GM19324 (cell line): ENCODE measurements at regions not wholly inside any gene's neighbourhood (a gene's known extent, or its start where the extent isn't known, plus 50 kb on each side); places are given as distances from the start of the nearest gene placed in this dataset.

Experiments
- ATAC-seq: cut with Tn5 transposase; IDR thresholded peaks from one replicate; pipeline ENCODE4 v1.9.1; 2021; ENCODE audit warnings: mild to moderate bottlenecking, moderate library complexity; ENCODE audit not compliant: unreplicated experiment, low FRiP score

DNA sequence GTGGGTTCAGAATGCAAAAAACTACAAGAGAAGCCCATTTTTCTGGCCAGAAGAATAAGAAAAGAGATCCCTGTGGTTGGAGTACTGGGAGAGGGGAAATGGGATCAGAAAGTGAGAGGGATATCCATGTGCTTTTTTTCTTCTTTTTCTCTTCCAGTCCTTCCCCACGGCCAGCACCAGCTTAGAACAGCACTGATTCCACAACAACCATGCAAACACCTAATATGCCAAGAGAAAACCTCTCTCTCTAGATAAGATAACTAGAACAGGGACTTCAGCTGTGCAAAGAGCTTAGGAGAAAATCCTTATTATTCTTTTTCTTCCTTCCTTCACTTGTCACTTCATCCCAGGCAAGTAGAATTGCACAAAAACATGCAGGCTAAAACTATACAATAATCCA lies 83.5 kb downstream of the ELAPOR2 start:
- no peak for ATAC-seq

- no peak for ATAC-seq
Observed at GRCh38 chr7:86975449-86975848, 84.0 kb downstream of the ELAPOR2 start.

- ATAC-seq: no peak
Observed at GRCh38 chr7:86972072-86972471, 87.4 kb downstream of the ELAPOR2 start.

GRCh38 chr7:86970986-86971385 lies 88.5 kb downstream of the ELAPOR2 start:
- ATAC-seq: no peak

DNA sequence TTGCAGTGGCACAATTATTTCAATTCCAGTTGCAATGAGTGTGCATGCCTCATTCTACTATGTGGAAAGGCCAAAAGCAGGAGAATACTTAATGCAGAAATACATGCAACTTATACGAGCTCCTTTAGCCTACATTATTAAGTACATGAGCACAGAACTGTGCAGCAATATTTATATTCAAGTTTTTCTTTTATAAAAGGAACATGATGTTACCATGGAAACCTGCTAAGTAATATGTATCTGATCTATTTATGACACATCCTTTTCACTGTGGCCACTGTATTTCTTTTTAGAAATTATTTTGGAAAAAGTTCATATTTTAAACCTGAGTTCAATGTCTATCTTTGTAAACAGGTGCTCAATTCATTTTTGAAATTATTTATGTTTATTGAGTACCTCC lies 88.9 kb downstream of the ELAPOR2 start:
- no peak for ATAC-seq

DNA sequence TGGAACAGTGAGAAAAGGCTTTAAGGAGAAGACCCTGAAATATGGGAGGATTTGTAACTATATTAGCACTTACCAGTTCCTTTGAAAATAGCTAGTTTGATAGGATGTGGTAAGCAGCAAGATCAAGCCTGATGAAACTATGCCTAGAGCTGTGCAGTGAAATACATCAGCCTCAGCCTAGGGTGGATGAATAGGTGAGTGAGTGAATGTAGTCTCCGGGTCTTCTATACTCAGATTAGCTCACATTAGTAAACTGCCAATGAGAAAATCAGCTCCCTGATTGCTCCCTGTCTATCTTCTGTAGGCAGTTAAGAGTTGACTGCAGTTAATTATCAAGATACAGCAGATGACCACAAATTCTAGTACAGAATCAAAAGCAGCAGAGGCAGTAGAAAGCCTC lies 89.6 kb downstream of the ELAPOR2 start:
- ATAC-seq: no peak

DNA sequence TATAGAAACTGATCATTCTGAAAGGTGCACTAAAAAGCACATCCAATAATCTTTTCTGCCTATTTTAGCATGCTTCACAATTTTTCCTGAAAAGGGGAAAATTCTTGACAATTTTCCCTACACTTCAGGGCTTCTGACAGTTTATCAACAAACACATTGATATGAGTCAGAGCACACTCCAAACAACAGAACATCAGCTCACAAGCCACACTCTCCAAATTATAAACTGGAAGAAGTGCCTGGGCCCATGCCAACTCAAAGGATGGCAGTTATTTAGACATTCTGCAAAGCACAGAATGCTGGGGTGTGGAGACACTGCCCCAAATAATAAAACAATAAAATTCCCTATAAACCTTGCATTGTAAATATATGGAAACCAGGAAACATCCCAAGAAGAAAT lies 90.8 kb downstream of the ELAPOR2 start:
- no peak for ATAC-seq

GRCh38 chr7:86966916-86967315 lies 92.5 kb downstream of the ELAPOR2 start:
- ATAC-seq: no peak

- no peak for ATAC-seq
Observed at GRCh38 chr7:86965727-86966120, 93.7 kb downstream of the ELAPOR2 start.

GRCh38 chr7:86964973-86965726 lies 94.3 kb downstream of the ELAPOR2 start:
- ATAC-seq: no peak

- no peak for ATAC-seq
Observed at GRCh38 chr7:86963599-86964230, 95.7 kb downstream of the ELAPOR2 start.

- no peak for ATAC-seq
Observed at GRCh38 chr7:86962623-86963022, 96.8 kb downstream of the ELAPOR2 start.

DNA sequence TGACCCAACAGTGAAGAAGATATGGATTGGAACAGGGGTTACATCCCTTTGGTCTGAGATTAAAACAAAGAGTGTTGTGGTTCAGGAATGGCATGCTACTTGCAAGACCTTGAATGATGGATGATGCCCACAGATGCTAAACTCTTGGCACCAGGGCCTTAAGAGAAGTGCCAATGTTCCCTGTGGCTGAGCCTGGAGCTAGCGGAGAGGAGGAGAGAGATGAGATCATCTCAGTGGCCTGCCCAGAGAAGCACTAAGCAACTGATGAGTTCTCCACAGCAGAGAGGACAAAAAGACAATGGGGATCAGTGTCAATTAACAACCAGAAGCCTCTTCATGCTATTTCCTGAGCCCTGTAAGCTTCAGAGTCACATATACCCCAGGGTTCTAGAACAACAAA lies 97.8 kb downstream of the ELAPOR2 start:
- no peak for ATAC-seq

DNA sequence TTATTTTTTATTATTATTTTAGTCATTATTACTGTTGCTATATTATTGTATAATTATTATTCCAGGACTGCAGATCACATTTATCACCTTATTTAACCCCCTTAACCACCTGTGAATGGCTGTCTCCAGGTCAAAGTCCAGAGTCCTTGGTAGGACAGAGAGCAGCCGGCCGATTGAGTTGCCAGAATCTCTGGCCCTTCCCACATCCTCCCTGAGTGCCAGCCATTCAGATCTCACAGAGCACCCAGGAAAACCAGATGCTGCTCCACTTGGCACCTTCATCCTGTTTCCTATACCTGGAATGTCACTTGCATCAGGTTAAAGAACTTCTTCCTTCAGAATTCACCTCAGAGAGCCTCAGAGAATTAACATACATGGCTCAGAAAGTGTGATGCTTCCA lies 101.1 kb downstream of the ELAPOR2 start:
- ATAC-seq: no peak

GRCh38 chr7:86956567-86956966 lies 102.9 kb downstream of the ELAPOR2 start:
- ATAC-seq: no peak

GRCh38 chr7:86955895-86956503 lies 103.5 kb downstream of the ELAPOR2 start:
- no peak for ATAC-seq

DNA sequence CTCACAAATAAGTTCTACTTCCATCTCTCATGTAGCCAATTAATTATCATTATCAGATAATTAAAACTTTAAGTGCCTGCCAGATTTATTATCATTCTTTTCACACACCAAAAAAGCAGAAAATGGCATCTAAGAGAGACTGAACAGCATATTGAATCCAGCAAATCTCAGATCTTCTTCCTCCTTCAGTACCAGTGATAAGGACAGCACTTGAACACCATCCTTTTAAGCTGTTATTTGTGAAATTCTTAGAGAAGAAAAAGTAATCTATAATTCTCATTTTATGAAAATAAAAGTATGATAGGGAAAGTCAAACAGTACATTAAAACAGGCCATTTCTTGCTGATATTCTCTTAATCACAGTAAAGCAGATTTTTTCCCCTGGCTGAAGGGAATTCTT lies 104.5 kb downstream of the ELAPOR2 start:
- ATAC-seq: no peak

- ATAC-seq: no peak
Observed at GRCh38 chr7:86953653-86954336, 105.7 kb downstream of the ELAPOR2 start.

GRCh38 chr7:86953219-86953618 lies 106.2 kb downstream of the ELAPOR2 start:
- no peak for ATAC-seq

- ATAC-seq: no peak
Observed at GRCh38 chr7:86951895-86952294, 107.6 kb downstream of the ELAPOR2 start.

DNA sequence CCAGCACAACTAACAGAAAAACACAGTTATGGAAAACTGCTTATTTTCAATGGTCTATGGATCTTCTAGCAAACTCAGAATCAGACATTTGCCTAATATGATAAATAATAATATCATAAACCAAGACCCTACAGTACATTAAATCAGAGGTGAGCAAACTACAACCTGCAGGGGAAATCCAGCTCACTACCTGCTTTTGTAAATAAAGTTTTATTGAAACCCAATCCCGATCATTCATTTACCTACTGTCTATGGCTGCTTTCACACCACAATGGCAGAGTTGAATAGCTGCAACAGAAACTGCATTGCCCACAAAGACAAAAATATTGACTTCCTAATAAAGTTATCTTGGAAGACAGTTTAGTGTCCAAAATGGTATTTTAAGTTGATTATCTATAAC lies 108.5 kb downstream of the ELAPOR2 start:
- no peak for ATAC-seq
